Testis (tissue), 2 donors: ENCODE measurements at regions not wholly inside any gene's neighbourhood (a gene's known extent, or its start where the extent isn't known, plus 50 kb on each side); places are given as distances from the start of the nearest gene placed in this dataset.

Experiments used
- CTCF ChIP-seq, 3 experiments: fragments of 450-650 bp in 2 of 3; fragments of 200-600 bp in 1 of 3; sonication (generic) in 1 of 3; IDR thresholded peaks; one replicate each; pipeline ENCODE4 v1.5.1; 2016 to 2019; ENCODE audit warnings: antibody characterized with exemption in 3 of 3, mild to moderate bottlenecking in 2 of 3, moderate library complexity in 1 of 3
- POLR2A ChIP-seq: fragments of 450-650 bp; IDR thresholded peaks from one replicate; pipeline ENCODE4 v1.6.1; 2017; ENCODE audit warnings: antibody characterized with exemption, mild to moderate bottlenecking, moderate library complexity

- TF ChIP-seq CTCF (IDR thresholded peaks at IDR 0.05) (no peak), POLR2A (no peak)
Measured at GRCh38 chr1:208879022-208879421, 634.8 kb upstream of the PLXNA2 start.
